ENCODE measurements at regions not wholly inside any gene's neighbourhood (a gene's known extent, or its start where the extent isn't known, plus 50 kb on each side); places are given as distances from the start of the nearest gene placed in this dataset.

- TF ChIP-seq EZH2 (IDR thresholded peaks at IDR 0.05; ENCODE audit: borderline replicate concordance, low read depth, low read length, poor library complexity, severe bottlenecking), result no peak
- TF ChIP-seq CTCF (conservative IDR thresholded peaks at IDR 0.05; ENCODE audit: low read depth, low read length), result no peak
Measured at GRCh38 chr20:48411919-48412522, 415.8 kb downstream of the PREX1 start.

Measured in A673 (cell line).